Right lobe of liver (tissue), 4 donors: ENCODE measurements at regions not wholly inside any gene's neighbourhood (a gene's known extent, or its start where the extent isn't known, plus 50 kb on each side); places are given as distances from the start of the nearest gene placed in this dataset.

Experiments
- CTCF ChIP-seq, 4 donors: fragments of 200-600 bp in 3 of 4; fragments of 450-650 bp in 1 of 4; IDR thresholded peaks; one replicate each; pipeline versions ENCODE4 v1.5.1 to v1.8.0; 2016 to 2022; ENCODE audit warnings: antibody characterized with exemption in 4 of 4, mild to moderate bottlenecking in 2 of 4
- POLR2A ChIP-seq: fragments of 450-650 bp; IDR thresholded peaks from one replicate; pipeline ENCODE4 v1.6.1; 2017; ENCODE audit warnings: antibody characterized with exemption, mild to moderate bottlenecking
- donor health status: DM: no; HTN: no; CAD: no.
- donor health status: DM: no; HTN: no; CAD: no.
- donor health status: DM: no; HTN: yes; CAD: no.

GRCh38 chr11:19557185-19557584 lies 155.5 kb upstream of the NAV2 start:
- TF ChIP-seq CTCF (IDR thresholded peaks at IDR 0.05) (no peak), POLR2A (no peak)
